B cell (primary cell): ENCODE measurements at regions not wholly inside any gene's neighbourhood (a gene's known extent, or its start where the extent isn't known, plus 50 kb on each side); places are given as distances from the start of the nearest gene placed in this dataset.

Experiments
- ATAC-seq: fragments of 200-7000 bp; cut with Tn5 transposase; one replicate; pipeline ENCODE4 v1.10.0; 2021; ENCODE audit warnings: low read depth, mild to moderate bottlenecking, moderate number of reproducible peaks, moderate library complexity
- CTCF ChIA-PET: fragments of 350-600 bp; sonication (Branson Sonifier 250); formaldehyde crosslinking; loops from one replicate; lab custom pipeline; 2021; ENCODE audit warnings: antibody characterized with exemption, inconsistent platforms; lab: Charles Lee
- POLR2A ChIA-PET: fragments of 350-600 bp; sonication (Branson Sonifier 250); formaldehyde crosslinking; loops from one replicate; lab custom pipeline; 2021; ENCODE audit warnings: antibody characterized with exemption; lab: Charles Lee
- DNase-seq: peaks from one replicate; pipeline ENCODE4 v3.0.0; 2013
- H2AFZ ChIP-seq: 2 replicates; pipeline ENCODE4 v1.6.1; 2012; ENCODE audit warnings: mild to moderate bottlenecking, low read depth, low read length; ENCODE audit not compliant: insufficient read depth, poor library complexity, severe bottlenecking
- H3K27ac ChIP-seq, 2 donors: 1 replicate in 1 of 2; 2 replicates in 1 of 2; pipeline ENCODE4 v1.5.1; 2012 to 2013; ENCODE audit warnings: low read length in 2 of 2, mild to moderate bottlenecking in 2 of 2, moderate library complexity in 1 of 2
- H3K27me3 ChIP-seq, 4 experiments: fragments of 200-600 bp in 1 of 4; sonication (generic) in 1 of 4; replicated peaks in 1 of 4; 1 replicate in 2 of 4; 2 replicates in 2 of 4; pipeline versions ENCODE4 v1.6.1 to v1.7.0; 2013 to 2016; ENCODE audit warnings: low read length in 3 of 4, mild to moderate bottlenecking in 2 of 4, mixed read lengths in 1 of 4, moderate library complexity in 1 of 4; ENCODE audit not compliant: insufficient read depth in 4 of 4, control insufficient read depth in 3 of 4; ENCODE audit errors: control extremely low read depth in 1 of 4
- H3K36me3 ChIP-seq, 2 experiments: replicated peaks in 1 of 2; 1 replicate in 1 of 2; 2 replicates in 1 of 2; pipeline versions ENCODE4 v1.6.1 to v1.7.1; 2013; ENCODE audit warnings: low read length in 1 of 2; ENCODE audit not compliant: insufficient read depth in 2 of 2, control insufficient read depth in 1 of 2; ENCODE audit errors: control extremely low read depth in 1 of 2, extremely low read depth in 1 of 2
- H3K4me1 ChIP-seq, 2 donors: fragments of 200-600 bp in 1 of 2; sonication (generic) in 1 of 2; 1 replicate in 1 of 2; 2 replicates in 1 of 2; pipeline versions ENCODE4 v1.5.1 to v1.6.1; 2013 to 2017; ENCODE audit warnings: low read length in 2 of 2; ENCODE audit not compliant: control insufficient read depth in 2 of 2, insufficient read depth in 2 of 2
- H3K4me2 ChIP-seq: replicated peaks from 2 replicates; pipeline ENCODE3; 2012; ENCODE audit warnings: mild to moderate bottlenecking, low read depth, low read length; ENCODE audit not compliant: poor library complexity, severe bottlenecking
- H3K4me3 ChIP-seq, 5 experiments: fragments of 200-600 bp in 1 of 5; sonication (generic) in 1 of 5; 1 replicate in 3 of 5; 2 replicates in 2 of 5; pipeline versions ENCODE4 v1.5.1 to v1.7.0; 2011 to 2016; ENCODE audit warnings: low read length in 4 of 5, mild to moderate bottlenecking in 4 of 5, low read depth in 2 of 5, control low read depth in 1 of 5, moderate library complexity in 1 of 5; ENCODE audit not compliant: insufficient read depth in 1 of 5; ENCODE audit errors: control extremely low read depth in 1 of 5, extremely low read depth in 1 of 5
- H3K79me2 ChIP-seq: fragments of 200-600 bp; sonication (generic); one replicate; pipeline ENCODE4 v1.6.0; 2016; ENCODE audit warnings: low read length; ENCODE audit not compliant: control insufficient read depth, insufficient read depth
- H3K9ac ChIP-seq: fragments of 200-600 bp; sonication (generic); 2 replicates; pipeline ENCODE4 v1.6.1; 2017; ENCODE audit warnings: mild to moderate bottlenecking, low read length, moderate library complexity
- H3K9me3 ChIP-seq, 3 donors: one replicate each; pipeline versions ENCODE4 v1.6.1 to v1.7.1; 2013; ENCODE audit warnings: low read length in 2 of 3; ENCODE audit not compliant: control insufficient read depth in 2 of 3, insufficient read depth in 1 of 3; ENCODE audit errors: control extremely low read depth in 1 of 3
- H4K20me1 ChIP-seq: 2 replicates; pipeline ENCODE4 v1.6.0; 2012; ENCODE audit warnings: mild to moderate bottlenecking, low read length; ENCODE audit not compliant: insufficient read depth, control insufficient read depth, poor library complexity, severe bottlenecking
- H3K27ac Mint-ChIP-seq: one replicate; pipeline ENCODE4 v1.8.0; 2021; ENCODE audit warnings: mixed read lengths
- H3K27me3 Mint-ChIP-seq: one replicate; pipeline ENCODE4 v1.8.0; 2021; ENCODE audit warnings: mixed read lengths
- H3K4me1 Mint-ChIP-seq: one replicate; pipeline ENCODE4 v1.8.0; 2021; ENCODE audit warnings: mixed read lengths
- H3K4me3 Mint-ChIP-seq: one replicate; pipeline ENCODE4 v1.8.0; 2021; ENCODE audit warnings: mixed read lengths
- H3K9me3 Mint-ChIP-seq: one replicate; pipeline ENCODE4 v1.8.0; 2022; ENCODE audit warnings: mixed read lengths; ENCODE audit not compliant: insufficient read depth
- EZH2 ChIP-seq: IDR thresholded peaks from 2 replicates; pipeline ENCODE4 v1.6.1; 2012; ENCODE audit warnings: borderline replicate concordance, low read depth, mild to moderate bottlenecking, moderate library complexity, low read length; ENCODE audit not compliant: insufficient read depth, poor library complexity, severe bottlenecking
- WGBS: methylation state at CpG from one replicate; pipeline ENCODE4 v1.1.5; 2013; ENCODE audit warnings: missing lambda C conversion rate; ENCODE audit not compliant: insufficient coverage; 5-methylcytosine and 5-hydroxymethylcytosine counted together
- intact Hi-C: fragments of 100-400 bp; cut with micrococcal nuclease; formaldehyde crosslinking; loops from one replicate; pipeline ENCODE4 v1.10.0; 2022
- TF ChIP-seq, protein P1 (sequence below): fragments of 200-600 bp; IDR thresholded peaks from one replicate; pipeline ENCODE4 v1.8.0; 2022; ENCODE audit warnings: antibody characterized with exemption, mild to moderate bottlenecking

GRCh38 chr4:28548136-28548535, 1687.5 kb downstream of the STIM2 start:
- POLR2A ChIA-PET, result no interaction called here
- Histone ChIP-seq H2AFZ (no peak overlapping the region), H3K4me3 (no peak overlapping the region), H3K4me1 (no peaks in the 10 kb centered on the region), H3K9me3 (no peaks in the 10 kb centered on the region), H4K20me1 (no peaks in the 10 kb centered on the region), H3K9ac (no peak overlapping the region), H3K27me3 (no peaks in the 10 kb centered on the region), H3K36me3 (no peaks in the 10 kb centered on the region), H3K27ac (no peak overlapping the region), H3K4me2 (no peak overlapping the region), H3K79me2 (no peaks in the 10 kb centered on the region)
- no peaks in the 10 kb centered on the region for H3K27me3 Mint-ChIP-seq
- intact Hi-C loops, result no loop called here
- CTCF ChIA-PET, result no interaction called here
- no peaks in the 10 kb centered on the region for H3K9me3 Mint-ChIP-seq
- no peak overlapping the region for H3K27ac Mint-ChIP-seq
- no peaks in the 10 kb centered on the region for H3K4me1 Mint-ChIP-seq
- TF ChIP-seq, protein P1, sequence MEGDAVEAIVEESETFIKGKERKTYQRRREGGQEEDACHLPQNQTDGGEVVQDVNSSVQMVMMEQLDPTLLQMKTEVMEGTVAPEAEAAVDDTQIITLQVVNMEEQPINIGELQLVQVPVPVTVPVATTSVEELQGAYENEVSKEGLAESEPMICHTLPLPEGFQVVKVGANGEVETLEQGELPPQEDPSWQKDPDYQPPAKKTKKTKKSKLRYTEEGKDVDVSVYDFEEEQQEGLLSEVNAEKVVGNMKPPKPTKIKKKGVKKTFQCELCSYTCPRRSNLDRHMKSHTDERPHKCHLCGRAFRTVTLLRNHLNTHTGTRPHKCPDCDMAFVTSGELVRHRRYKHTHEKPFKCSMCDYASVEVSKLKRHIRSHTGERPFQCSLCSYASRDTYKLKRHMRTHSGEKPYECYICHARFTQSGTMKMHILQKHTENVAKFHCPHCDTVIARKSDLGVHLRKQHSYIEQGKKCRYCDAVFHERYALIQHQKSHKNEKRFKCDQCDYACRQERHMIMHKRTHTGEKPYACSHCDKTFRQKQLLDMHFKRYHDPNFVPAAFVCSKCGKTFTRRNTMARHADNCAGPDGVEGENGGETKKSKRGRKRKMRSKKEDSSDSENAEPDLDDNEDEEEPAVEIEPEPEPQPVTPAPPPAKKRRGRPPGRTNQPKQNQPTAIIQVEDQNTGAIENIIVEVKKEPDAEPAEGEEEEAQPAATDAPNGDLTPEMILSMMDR, result no peak
- no peak for TF ChIP-seq EZH2
- H3K4me3 Mint-ChIP-seq, result no peak overlapping the region
- ATAC-seq (no peak), DNase-seq (no peak)
- WGBS, result 87% methylated on average over 3 of the region's 3 CpGs

DNA sequence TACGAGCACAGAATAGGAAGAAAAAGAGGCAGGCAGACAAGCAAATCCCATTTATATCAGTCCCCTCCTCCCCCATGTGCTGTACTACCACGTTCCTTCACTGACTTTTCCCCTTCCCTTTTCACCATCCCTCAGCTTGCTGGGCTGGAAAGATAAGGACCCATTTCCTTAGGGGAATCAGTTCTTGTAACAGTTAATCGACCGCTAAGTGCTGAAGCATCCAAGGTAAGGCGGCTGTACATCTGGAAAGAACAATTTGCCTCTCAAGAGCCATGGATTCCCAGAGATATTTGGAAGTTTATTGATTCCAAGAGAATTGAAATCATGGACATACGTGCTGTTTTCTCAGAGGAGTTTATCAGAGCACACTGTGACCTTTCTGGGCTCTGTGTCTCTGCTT, 1688.0 kb downstream of the STIM2 start:
- Histone ChIP-seq H3K79me2 (no peaks in the 10 kb centered on the region), H3K9me3 (no peaks in the 10 kb centered on the region), H3K27ac (no peak overlapping the region), H3K27me3 (no peaks in the 10 kb centered on the region), H2AFZ (no peak overlapping the region), H3K4me1 (no peaks in the 10 kb centered on the region), H3K9ac (no peak overlapping the region), H3K36me3 (no peaks in the 10 kb centered on the region), H3K4me2 (no peak overlapping the region), H4K20me1 (no peaks in the 10 kb centered on the region), H3K4me3 (no peak overlapping the region)
- Mint-ChIP-seq H3K4me1 (no peaks in the 10 kb centered on the region), H3K27me3 (no peaks in the 10 kb centered on the region), H3K4me3 (no peak overlapping the region), H3K27ac (no peak overlapping the region), H3K9me3 (peaks cover 4% of the 10 kb centered on the region)
- 48% methylated on average over 4 of the region's 6 CpGs for WGBS
- intact Hi-C loops, result no loop called here
- ATAC-seq, result no peak
- ChIA-PET POLR2A (no interaction called here), CTCF (no interaction called here)
- TF ChIP-seq, protein P1, result no peak
- no peak for TF ChIP-seq EZH2
- no peak for DNase-seq
